GM23338 (cell line): ENCODE measurements at regions not wholly inside any gene's neighbourhood (a gene's known extent, or its start where the extent isn't known, plus 50 kb on each side); places are given as distances from the start of the nearest gene placed in this dataset.

Source experiments
- ATAC-seq: fragments of 200-7000 bp; cut with Tn5 transposase; 3 replicates; pipeline ENCODE4 v1.9.1; 2020
- DNase-seq: peaks from one replicate; pipeline ENCODE4 v3.0.0-alpha.2; 2015; ENCODE audit warnings: low spot score
- H2AFZ ChIP-seq: fragments of 200-600 bp; sonication (generic); 2 replicates; pipeline ENCODE4 v1.8.0; 2016; ENCODE audit warnings: antibody characterized with exemption, mild to moderate bottlenecking, moderate library complexity
- H3F3A ChIP-seq: fragments of 200-600 bp; sonication (generic); replicated peaks from 2 replicates; pipeline ENCODE4 v1.8.0; 2017; ENCODE audit warnings: antibody characterized with exemption, mixed run types, low read depth
- H3K27ac ChIP-seq: fragments of 200-600 bp; sonication (generic); 2 replicates; pipeline ENCODE4 v1.6.1; 2016; ENCODE audit warnings: low read depth
- H3K27me3 ChIP-seq: fragments of 200-600 bp; sonication (generic); 2 replicates; pipeline ENCODE4 v1.8.0; 2016; ENCODE audit warnings: mild to moderate bottlenecking, mixed run types, moderate library complexity; ENCODE audit not compliant: insufficient read depth
- H3K36me3 ChIP-seq: fragments of 200-600 bp; sonication (generic); 2 replicates; pipeline ENCODE4 v1.8.0; 2016; ENCODE audit warnings: mild to moderate bottlenecking; ENCODE audit not compliant: insufficient read depth
- H3K4me1 ChIP-seq: fragments of 200-600 bp; sonication (generic); 2 replicates; pipeline ENCODE4 v1.8.0; 2016; ENCODE audit warnings: mild to moderate bottlenecking, moderate library complexity; ENCODE audit not compliant: insufficient read depth
- H3K4me2 ChIP-seq: fragments of 200-600 bp; sonication (generic); 2 replicates; pipeline ENCODE4 v1.7.1; 2017; ENCODE audit warnings: mixed run types
- H3K4me3 ChIP-seq: fragments of 200-600 bp; sonication (generic); 2 replicates; pipeline ENCODE4 v1.6.1; 2016; ENCODE audit warnings: mixed run types
- H3K79me2 ChIP-seq: fragments of 200-600 bp; sonication (generic); replicated peaks from 2 replicates; pipeline ENCODE4 v1.8.0; 2017; ENCODE audit warnings: mild to moderate bottlenecking; ENCODE audit not compliant: insufficient read depth
- H3K9me2 ChIP-seq: fragments of 200-600 bp; sonication (generic); 2 replicates; pipeline ENCODE4 v1.8.0; 2017; ENCODE audit not compliant: insufficient read depth
- H4K20me1 ChIP-seq: fragments of 200-600 bp; sonication (generic); replicated peaks from 2 replicates; pipeline ENCODE4 v1.8.0; 2017; ENCODE audit warnings: mild to moderate bottlenecking; ENCODE audit not compliant: insufficient read depth
- H3K27ac Mint-ChIP-seq: 2 replicates; pipeline ENCODE4 v1.8.0; 2020; ENCODE audit warnings: inconsistent platforms, mild to moderate bottlenecking, moderate library complexity, mixed read lengths
- H3K27me3 Mint-ChIP-seq: 3 replicates; pipeline ENCODE4 v1.8.0; 2022; ENCODE audit warnings: low read depth, mild to moderate bottlenecking, moderate library complexity, mixed read lengths, inconsistent platforms; ENCODE audit not compliant: insufficient read depth, poor library complexity
- H3K36me3 Mint-ChIP-seq: 3 replicates; pipeline ENCODE4 v1.8.0; 2021; ENCODE audit warnings: low read depth, mild to moderate bottlenecking, inconsistent platforms, moderate library complexity, mixed read lengths
- H3K4me1 Mint-ChIP-seq: 3 replicates; pipeline ENCODE4 v1.8.0; 2020; ENCODE audit warnings: mild to moderate bottlenecking, inconsistent platforms, mixed read lengths
- H3K4me3 Mint-ChIP-seq: 3 replicates; pipeline ENCODE4 v1.8.0; 2021; ENCODE audit warnings: moderate library complexity, mild to moderate bottlenecking, inconsistent platforms, mixed read lengths
- H3K9me3 Mint-ChIP-seq: 3 replicates; pipeline ENCODE4 v1.8.0; 2020; ENCODE audit warnings: moderate library complexity, mild to moderate bottlenecking, inconsistent platforms, mixed read lengths
- CREB1 ChIP-seq: fragments of 250-450 bp; sonication (Bioruptor Pico); IDR thresholded peaks from 2 replicates; pipeline ENCODE4 v1.5.0; 2020; ENCODE audit warnings: low read depth, mild to moderate bottlenecking, moderate library complexity
- CTCF ChIP-seq, 2 experiments: fragments of 200-600 bp in 1 of 2; sonication (generic) in 1 of 2; conservative IDR thresholded peaks; 2 replicates each; pipeline versions ENCODE4 v1.5.1 to v1.6.1; 2016 to 2017; ENCODE audit warnings: antibody characterized with exemption in 2 of 2, low read depth in 2 of 2, mild to moderate bottlenecking in 2 of 2, moderate library complexity in 1 of 2
- ETS1 ChIP-seq: IDR thresholded peaks from 2 replicates; pipeline ENCODE4 v1.6.1; 2016; ENCODE audit warnings: antibody characterized with exemption
- EZH2 ChIP-seq: fragments of 200-600 bp; sonication (generic); IDR thresholded peaks from one replicate; pipeline ENCODE4 v1.8.0; 2017; ENCODE audit warnings: antibody characterized with exemption, mild to moderate bottlenecking, low read depth; ENCODE audit not compliant: unreplicated experiment
- EZH2phosphoT487 ChIP-seq: fragments of 200-600 bp; sonication (generic); IDR thresholded peaks from one replicate; pipeline ENCODE4 v1.8.1; 2018; ENCODE audit warnings: antibody characterized with exemption; ENCODE audit not compliant: unreplicated experiment
- JUNB ChIP-seq: IDR thresholded peaks from one replicate; pipeline ENCODE4 v1.6.1; 2016; ENCODE audit warnings: antibody characterized with exemption; ENCODE audit not compliant: unreplicated experiment
- NANOG ChIP-seq: IDR thresholded peaks from 2 replicates; pipeline ENCODE4 v1.6.1; 2016; ENCODE audit warnings: antibody characterized with exemption, borderline replicate concordance
- POLR2AphosphoS5 ChIP-seq: IDR thresholded peaks from 2 replicates; pipeline ENCODE4 v1.6.1; 2016; ENCODE audit warnings: antibody characterized with exemption, low read depth
- REST ChIP-seq: IDR thresholded peaks from one replicate; pipeline ENCODE4 v1.6.1; 2018; ENCODE audit warnings: antibody characterized with exemption; ENCODE audit not compliant: unreplicated experiment
- STAT1 ChIP-seq: IDR thresholded peaks from one replicate; pipeline ENCODE4 v1.6.1; 2016; ENCODE audit warnings: antibody characterized with exemption; ENCODE audit not compliant: unreplicated experiment
- ZNF114 ChIP-seq: fragments of 250-450 bp; sonication (Bioruptor Pico); IDR thresholded peaks from 2 replicates; pipeline ENCODE4 v1.5.0; 2020; ENCODE audit warnings: mild to moderate bottlenecking, moderate library complexity
- ZNF331 ChIP-seq: fragments of 250-450 bp; sonication (Bioruptor Pico); IDR thresholded peaks from 2 replicates; pipeline ENCODE4 v1.5.0; 2020; ENCODE audit warnings: low read depth, mild to moderate bottlenecking, moderate library complexity
- ZNF462 ChIP-seq: fragments of 250-450 bp; sonication (Bioruptor Pico); IDR thresholded peaks from 2 replicates; pipeline ENCODE4 v1.5.0; 2020; ENCODE audit warnings: mild to moderate bottlenecking, moderate library complexity

GRCh38 chr21:38598413-38598812 is 100.1 kb upstream of the ERG start:
- no peaks in the 10 kb centered on the region for H3K79me2 ChIP-seq
- H3K9me2 ChIP-seq = peaks cover 11% of the 10 kb centered on the region
- DNase-seq (no peak), ATAC-seq (no peak)
- H2AFZ ChIP-seq = no peak overlapping the region
- Mint-ChIP-seq H3K27me3 (peaks cover 8% of the 10 kb centered on the region), H3K4me3 (no peak overlapping the region), H3K27ac (no peak overlapping the region), H3K9me3 (peaks cover 4% of the 10 kb centered on the region; the same call in 2 of the 3 replicates), H3K36me3 (peaks cover 3% of the 10 kb centered on the region; the same call in 1 of the 3 replicates), H3K4me1 (peaks cover 30% of the 10 kb centered on the region)
- H4K20me1 ChIP-seq = no peaks in the 10 kb centered on the region
- no peak overlapping the region for H3K4me3 ChIP-seq
- TF ChIP-seq JUNB (no peak), EZH2 (no peak), EZH2phosphoT487 (no peak), NANOG (no peak), ZNF462 (no peak), CREB1 (CRISPR knock-in tag) (no peak), ZNF331 (CRISPR knock-in tag) (no peak), ZNF114 (CRISPR knock-in tag) (no peak), CTCF (conservative IDR thresholded peaks at IDR 0.05; ENCODE audit: low read depth in 2 of 2) (no peak), REST (no peak), POLR2AphosphoS5 (no peak), ETS1 (no peak), STAT1 (no peak)
- no peaks in the 10 kb centered on the region for H3K36me3 ChIP-seq
- H3K27ac ChIP-seq = no peak overlapping the region
- H3K4me1 ChIP-seq = peaks cover 23% of the 10 kb centered on the region
- H3F3A ChIP-seq = no peaks in the 10 kb centered on the region
- H3K4me2 ChIP-seq = no peak overlapping the region
- H3K27me3 ChIP-seq = no peaks in the 10 kb centered on the region
